GM12874 (cell line): ENCODE measurements at regions not wholly inside any gene's neighbourhood (a gene's known extent, or its start where the extent isn't known, plus 50 kb on each side); places are given as distances from the start of the nearest gene placed in this dataset.

Experiments used
- TF ChIP-seq, protein P1 (sequence below): IDR thresholded peaks from 2 replicates; pipeline ENCODE4 v1.5.1; 2011; ENCODE audit warnings: low read depth, mild to moderate bottlenecking, control low read depth, low read length, moderate library complexity; ENCODE audit not compliant: insufficient read depth

DNA sequence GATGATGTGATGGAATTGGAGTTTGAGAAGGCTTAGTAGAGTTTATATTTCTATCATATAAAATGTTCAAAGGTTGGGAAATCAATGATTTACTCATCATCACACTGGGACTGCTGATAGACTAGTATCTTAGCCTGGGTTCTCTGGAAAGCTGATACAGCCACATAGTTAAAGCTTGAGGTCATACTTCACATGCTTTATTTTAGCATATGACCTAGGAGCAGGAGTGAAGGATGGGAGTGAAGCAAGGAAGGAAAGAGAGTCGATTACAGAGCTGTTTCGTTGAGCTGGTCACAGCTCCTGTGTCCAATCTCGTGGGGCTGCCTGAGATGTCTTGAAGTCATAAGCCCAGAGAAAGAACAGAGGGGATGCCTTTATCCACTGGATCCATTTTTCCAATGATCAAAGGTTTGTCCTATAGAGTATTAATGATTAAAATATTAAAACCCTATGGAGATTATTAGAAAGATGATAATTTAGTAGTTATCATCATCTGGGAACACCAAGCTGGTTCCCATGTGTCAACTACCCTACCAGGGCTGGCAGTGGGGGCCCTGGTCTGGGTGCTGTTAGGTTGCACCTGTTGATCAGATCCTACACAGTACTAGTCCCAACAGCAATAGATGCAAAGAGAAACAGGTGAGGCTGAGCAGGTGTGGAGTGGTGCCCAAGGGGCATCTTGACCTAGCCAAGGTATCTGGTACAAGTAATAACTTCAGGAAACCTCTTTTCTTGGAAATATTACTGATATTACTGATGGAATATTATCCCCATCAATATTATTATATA lies 77.8 kb downstream of the BAMBI start:
- TF ChIP-seq, protein P1, sequence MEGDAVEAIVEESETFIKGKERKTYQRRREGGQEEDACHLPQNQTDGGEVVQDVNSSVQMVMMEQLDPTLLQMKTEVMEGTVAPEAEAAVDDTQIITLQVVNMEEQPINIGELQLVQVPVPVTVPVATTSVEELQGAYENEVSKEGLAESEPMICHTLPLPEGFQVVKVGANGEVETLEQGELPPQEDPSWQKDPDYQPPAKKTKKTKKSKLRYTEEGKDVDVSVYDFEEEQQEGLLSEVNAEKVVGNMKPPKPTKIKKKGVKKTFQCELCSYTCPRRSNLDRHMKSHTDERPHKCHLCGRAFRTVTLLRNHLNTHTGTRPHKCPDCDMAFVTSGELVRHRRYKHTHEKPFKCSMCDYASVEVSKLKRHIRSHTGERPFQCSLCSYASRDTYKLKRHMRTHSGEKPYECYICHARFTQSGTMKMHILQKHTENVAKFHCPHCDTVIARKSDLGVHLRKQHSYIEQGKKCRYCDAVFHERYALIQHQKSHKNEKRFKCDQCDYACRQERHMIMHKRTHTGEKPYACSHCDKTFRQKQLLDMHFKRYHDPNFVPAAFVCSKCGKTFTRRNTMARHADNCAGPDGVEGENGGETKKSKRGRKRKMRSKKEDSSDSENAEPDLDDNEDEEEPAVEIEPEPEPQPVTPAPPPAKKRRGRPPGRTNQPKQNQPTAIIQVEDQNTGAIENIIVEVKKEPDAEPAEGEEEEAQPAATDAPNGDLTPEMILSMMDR = no peak

DNA sequence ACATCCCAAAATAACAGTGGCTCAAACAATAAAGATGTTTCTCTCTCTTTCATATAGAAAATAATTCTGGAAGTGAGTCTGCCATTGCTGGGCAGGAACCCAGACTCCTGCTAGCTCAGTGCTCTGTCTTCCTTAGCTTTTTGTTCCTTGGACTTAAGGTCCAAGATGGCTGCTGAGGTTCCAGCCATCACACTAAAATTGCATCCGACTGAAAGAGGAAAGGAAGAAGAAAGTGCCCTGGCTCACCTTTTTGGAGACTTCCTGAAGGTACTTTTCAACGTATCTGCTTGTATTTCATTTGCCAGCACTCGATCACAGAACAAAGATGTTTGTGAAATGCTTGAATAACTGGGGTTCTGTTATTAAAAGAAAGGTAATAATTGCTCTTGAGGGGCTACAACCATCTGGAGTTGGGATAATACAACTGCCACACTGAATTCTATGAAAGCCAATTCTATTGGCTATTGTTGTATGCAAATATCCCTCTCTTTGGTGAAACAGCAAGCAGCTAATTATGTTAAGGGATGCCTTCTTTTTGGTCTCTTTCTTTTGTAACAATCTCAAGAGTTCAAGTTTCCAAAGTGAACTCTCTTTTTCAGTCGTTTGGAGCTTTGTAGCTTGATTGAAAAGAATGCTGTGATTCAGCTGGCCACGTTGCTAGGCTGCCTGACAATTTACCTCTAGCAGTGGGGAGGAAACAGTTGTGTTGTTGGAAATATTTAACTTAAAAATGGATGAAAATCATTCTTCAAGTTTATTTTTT lies 83.9 kb downstream of the BAMBI start:
- TF ChIP-seq, protein P1 = no peak

DNA sequence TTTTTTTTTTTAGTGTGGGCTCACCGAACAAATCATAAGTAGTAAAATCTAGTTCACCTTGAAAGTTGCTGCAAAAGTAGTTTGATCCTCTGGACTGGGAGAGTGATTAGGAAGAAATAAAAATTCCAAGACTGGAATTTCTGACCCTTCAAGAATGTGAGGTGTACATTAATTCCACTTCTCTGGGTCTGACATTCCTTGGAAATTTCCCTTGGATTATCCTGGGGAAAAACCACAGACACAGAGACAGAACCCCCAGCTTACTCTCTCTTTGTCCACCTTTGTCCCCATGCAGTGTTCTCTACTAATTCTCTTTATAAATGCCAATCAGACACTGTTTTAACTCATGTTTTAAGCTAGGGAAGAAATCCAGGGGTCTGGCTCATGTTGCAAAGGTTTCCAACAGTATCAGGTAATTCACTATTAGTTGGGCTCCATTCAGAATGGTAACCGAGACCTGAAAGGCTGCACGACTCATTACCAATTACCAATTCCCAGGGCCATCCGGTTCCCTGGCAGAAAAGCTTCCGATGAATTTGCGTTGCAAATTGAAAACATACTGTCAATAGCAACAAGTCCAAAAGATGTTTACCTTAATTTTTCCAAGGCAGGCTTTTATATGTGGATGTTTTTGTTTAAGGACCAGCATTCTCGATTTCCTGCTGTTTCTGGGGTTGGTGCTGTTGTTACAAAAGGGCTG lies 86.3 kb downstream of the BAMBI start:
- TF ChIP-seq, protein P1 = no peak

DNA sequence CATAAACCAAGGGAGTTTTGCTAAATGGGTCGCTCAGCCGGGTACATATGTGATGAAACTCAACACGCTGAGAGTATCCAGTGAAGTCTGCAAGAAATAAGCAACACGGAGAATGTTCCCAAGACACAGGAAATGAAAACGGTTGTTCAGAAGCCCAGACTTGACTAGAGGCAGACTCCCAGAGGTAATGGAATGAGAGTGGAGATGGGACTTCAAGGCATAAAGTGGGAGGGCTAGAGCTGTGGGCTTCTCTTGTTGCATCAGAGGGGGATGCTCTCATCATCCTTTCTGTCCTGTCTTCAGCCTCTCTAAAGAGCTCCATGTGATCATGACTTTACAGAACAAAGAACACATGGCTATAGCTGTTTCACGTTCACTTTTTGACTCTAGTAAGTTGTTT lies 88.3 kb downstream of the BAMBI start:
- TF ChIP-seq, protein P1 = no peak

DNA sequence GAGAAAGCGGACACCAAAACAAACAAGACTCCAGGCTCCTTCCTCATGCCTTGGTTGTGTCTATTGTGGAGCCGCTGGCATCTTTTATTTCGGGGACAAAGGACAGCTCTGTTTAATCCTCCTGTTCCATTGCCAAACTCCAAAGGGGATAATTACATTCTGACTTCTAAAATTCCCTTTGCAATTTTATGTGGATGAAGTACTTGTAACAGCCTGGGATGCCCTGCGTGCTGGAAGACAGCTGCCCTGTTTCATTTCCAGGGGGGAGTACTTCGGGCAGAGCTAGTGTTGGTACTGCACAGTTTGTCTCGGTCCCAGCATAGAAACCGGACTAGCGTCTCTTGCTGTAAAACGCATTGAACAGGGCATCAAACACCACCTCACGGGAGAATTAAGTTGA lies 90.9 kb downstream of the BAMBI start:
- TF ChIP-seq, protein P1 = no peak

DNA sequence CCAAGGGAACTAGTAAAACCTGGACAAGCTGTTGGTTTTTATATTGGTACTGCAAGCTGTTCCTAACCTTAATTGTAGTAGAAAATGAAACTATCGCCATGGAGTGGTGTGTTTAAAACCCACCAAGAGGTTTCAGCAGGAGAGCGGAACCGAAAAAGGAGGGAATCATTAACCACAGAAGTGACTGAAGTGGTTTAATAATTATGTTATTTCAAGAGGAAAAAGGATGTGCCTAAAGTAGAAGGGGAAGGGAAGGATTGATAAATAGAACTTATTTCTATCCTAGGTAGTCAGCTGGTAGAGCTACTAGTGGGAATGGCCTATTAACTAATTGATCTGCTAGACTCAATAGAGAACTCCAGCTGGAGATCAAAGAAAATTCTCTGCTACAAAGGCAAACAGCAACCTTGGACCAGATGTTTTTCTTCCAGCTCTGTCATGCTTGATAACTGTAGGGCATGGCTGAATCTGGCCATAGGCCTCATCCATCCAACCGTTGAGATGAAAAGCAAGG lies 91.8 kb downstream of the BAMBI start:
- TF ChIP-seq, protein P1 = no peak
